HG03039 (cell line): ENCODE measurements at regions not wholly inside any gene's neighbourhood (a gene's known extent, or its start where the extent isn't known, plus 50 kb on each side); places are given as distances from the start of the nearest gene placed in this dataset.
"Not testable (repeated sequence)": the region's sequence is repeated elsewhere in the genome, so short reads cannot be mapped to it uniquely, and the experiment has no call there.

Experiments
- ATAC-seq: cut with Tn5 transposase; IDR thresholded peaks from one replicate; pipeline ENCODE4 v1.9.1; 2021; ENCODE audit warnings: mild to moderate bottlenecking, moderate library complexity; ENCODE audit not compliant: unreplicated experiment

DNA sequence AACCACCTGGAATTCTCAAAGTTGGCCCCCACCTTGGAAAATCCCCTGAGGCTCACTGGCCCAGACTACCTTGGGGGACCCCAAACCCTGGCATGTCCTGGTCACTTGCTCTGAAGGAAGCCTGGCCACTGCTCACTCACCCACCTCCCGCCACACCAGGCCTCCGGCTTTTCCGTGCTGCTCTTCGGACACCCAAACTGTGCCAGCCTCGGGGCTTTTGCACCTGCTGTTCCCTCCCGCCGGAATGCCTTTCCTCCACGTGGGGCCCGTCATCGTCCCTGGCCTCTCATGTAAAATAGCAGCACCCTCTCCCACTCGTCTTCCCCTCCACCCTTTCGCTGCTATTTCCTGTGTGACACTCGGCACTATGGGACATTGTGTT, 87.2 kb upstream of the NCOR2 start:
- no peak for ATAC-seq

DNA sequence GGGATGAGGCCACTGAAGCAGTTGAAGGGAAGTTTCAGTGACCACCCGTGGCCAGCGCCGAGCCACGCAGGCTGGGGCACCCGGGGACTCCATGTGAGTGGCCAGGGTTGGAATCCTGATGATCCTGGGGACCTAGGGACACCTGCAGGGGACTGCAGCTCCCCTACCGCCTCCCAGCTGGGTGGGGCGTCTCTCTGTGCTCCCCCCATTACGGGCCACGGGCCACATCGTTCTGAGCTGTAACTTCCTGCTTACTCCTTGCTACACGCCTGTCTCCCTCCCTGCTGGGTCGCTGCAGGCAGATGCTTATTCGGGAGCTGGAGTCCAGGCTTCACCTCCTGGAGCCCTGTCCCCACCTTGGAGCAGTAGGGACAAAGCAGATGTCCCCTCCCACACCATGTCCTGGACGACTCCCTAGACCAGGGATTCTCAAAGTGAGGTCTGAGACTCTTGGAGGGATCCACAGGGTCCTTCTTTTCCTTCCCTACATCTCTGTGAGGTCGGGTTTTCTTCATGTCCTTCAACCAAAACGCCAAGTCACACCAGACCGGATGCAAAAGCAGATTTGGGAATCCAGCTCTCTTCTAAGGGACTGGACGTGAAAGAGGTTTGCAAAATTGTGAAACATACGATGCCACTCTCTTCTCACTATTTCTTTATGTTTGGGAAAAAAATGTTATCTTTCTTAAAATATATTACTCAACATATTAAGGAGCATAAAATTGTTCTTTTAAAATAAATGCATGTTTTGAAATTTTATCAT, 85.9 kb upstream of the NCOR2 start:
- no peak for ATAC-seq

DNA sequence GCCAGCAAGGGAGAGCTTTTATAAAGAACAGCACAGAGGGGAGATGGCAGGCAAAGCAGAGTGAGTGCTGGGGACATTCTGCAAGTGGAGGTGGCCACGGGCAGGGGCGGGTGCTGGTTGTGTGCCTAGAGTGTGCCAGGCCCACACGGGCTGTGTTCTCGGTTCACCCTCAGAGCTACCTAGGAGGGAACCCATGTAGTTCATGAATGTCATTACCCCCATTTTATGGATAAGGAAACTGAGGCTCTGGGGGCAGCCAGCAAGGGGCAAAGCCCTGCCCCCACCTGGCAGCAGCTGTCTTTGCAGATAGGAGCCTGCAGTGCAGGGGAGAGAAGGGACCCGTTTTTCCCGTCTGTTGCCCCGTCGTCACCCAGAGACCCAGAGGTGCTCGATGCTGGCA, 85.2 kb upstream of the NCOR2 start:
- ATAC-seq: no peak

DNA sequence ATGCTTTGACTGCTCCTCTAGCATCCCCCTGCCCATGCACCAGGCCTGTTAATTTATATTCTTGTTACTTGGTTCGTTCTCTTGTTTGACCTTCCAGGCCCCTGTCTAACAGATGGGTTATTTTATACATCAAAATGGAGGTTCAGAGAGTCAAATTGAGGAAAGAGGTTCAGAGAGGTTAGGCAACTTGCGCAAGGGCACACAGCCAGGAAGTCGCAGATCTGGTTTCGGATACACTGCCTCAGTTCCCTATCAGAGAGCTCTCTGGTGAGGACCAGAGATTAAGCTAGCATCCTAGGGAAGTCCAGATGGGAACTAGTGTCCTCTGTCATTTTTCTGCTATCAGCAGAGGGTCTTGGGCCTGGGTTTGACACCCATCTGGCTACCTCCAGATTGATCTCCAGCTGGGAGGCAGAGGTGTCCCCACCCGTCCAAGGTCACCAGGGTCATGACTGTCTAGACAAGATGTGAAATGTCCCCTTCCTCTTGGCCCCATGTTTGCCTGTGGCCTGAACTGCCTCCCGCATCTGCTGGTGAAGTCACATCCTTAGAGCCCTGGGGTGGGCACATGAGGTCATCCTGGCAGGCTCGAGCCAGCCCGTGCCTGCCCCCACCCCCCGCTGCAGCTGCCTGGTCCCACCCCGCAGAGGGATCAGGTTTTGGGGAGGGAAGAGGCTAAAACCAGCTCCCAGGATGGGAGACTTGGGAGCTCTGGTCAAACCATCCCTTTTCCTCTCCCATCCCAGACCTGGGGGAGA, 84.3 kb upstream of the NCOR2 start:
- no peak for ATAC-seq

DNA sequence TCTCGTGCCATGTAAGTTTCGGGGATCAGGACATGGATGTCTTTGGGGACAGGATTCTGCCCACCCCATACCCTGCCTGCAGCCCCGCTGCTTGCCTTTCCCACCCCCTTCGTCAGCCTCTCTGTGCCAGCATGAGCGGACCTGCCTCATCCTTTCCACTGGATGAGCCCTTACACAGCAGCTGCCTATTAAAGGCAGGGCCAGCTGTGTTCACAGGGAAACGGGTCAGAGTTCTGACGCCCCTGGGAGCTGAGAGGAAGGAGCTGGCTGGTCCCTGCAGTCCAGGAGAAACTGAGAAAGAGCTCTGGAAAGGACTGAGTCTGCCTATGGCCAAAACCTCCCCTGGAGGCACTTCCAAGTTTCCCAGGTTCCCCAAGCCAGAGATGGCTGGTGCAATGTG, 83.5 kb upstream of the NCOR2 start:
- ATAC-seq: no peak

DNA sequence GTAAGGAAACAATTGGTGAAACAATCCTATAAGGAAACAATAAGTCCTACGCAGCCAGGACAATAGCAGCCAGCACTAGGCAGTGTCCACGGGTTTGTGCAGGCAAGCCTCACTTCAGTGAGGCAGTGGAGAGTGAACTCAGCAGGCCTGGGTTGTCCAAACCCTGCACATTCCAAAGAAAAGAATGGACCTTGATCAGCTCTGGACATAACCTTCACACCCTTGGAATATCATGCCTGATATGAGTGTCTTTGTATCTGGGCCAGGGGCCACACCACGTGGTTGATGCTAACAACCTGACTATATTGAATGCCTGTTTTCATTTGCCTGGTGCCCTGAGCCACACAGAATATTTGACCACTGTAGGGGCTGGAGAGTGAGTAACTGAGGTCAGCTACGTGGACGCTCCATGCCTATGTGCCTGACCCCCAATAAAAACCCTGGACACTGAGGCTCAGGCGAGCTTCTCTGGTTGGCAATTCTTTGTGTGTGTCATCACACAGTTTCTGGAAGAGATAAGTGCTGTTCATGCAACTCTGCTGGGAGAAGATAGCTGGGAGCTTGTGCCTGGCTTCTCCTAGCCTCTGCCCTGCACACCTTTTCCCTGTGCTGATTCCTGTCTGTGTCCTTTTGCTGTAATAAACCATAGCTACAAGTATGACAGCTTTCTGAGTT, 81.4 kb upstream of the NCOR2 start:
- no peak for ATAC-seq

DNA sequence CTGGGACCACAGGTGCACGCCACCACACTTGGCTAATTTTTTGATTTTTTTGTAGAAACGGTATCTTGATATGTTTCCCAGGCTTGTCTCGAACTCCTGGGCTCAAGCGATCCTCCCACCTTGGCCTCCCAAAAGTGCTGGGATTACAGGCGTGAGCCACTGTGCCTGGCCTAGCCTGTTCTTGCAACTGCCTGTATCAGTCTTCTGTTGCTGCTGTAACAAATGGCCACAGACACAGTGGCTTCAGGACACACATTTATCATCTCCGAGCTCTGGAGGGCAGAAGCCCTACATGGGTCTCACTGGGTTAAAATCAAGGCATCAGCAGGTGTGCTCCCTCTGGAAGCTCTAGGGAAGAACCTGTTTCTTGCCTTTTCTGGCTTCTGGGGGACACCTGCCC, 79.9 kb upstream of the NCOR2 start:
- ATAC-seq: no peak

DNA sequence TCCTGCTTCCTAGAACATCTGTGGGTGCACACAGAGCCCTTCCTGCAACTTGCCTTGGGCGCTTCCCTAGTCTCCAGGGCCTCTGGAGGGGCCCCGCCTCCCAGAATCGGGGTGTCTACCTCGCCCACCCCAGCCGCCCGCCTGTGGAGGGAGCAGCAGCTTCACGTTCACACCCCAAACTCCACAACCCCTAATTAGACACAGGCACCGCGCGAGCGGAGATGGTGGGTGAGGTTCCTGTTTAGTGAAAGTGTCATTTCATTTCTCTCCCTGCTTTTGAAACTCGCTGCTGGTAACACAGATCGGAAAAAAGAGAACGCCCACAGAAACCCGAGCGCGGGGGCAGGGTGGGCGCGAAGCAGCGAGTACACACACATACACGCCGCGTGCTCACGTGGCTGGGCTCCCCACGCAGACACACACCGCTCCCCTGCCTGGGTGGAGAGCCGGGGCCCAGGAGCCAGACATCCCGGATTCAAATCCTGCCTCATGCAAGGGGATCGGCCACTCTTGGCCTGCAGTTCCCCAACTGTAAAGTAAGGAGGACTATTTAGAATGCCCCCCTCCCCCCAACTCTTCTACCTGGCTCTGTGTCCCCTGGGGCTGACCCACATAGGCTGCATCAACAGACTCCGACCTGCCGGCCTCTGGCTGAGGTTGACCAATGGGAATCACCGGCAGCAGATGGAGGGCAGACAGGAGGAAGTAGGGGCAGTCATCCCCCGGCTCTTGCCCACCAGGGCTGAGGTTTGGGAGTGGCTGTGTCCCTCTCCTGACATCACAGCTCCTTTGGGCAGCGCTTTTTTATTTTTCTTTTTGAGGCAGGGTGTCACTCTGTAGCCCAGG, 79.2 kb upstream of the NCOR2 start:
- no peak for ATAC-seq

DNA sequence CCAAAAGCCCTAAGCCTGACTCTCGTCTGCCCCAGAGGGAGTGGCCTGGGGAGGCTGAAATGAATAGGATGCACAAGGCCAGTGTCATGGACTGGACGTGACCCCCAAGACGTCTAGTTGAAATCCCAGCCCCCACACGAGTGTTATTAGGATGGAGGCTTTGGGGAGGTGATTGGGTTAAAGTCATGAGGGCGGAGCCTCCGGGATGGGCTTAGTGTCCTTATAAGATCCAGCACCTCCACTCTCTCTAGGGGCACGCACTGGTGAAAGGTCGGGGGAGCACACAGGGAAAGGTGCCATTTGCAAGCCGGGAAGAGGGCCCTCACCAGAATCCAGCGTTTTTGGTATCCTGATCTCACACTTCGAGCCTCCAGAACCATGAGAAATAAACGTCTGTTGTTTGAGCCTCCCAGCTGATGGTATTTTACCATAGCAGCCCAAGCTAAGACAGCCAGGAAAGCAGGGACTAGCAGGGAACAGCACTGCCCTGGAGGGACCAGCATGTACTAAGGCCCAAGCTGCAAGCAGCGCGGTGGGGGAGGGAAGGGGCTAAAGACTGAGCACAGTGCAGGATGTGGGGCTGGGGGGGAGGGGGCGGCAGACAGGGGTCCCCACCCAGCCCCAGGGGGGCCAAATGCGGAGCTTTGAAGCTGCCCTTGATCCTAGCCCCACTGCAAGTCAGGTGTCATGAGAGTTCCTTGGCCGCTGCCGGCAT, 78.3 kb upstream of the NCOR2 start:
- no peak for ATAC-seq

DNA sequence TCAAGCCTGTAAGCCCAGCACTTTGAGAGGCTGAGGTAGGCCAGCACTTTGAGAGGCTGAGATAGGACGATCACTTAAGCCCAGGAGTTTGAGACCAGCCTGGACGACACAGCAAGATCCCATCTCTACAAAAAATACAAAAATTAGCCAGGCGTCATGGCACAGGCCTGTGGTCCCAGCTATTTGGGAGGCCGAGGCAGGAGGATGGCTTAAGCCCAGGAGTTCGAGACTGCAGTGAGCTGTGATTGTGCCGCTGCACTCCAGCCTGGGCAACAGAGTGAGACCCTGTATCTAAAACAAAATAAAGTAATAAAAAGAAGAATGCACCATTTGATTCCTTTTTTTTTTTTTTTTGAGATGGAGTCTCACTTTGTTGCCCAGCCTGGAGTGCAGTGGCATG, 76.4 kb upstream of the NCOR2 start:
- ATAC-seq: not testable (repeated sequence)

DNA sequence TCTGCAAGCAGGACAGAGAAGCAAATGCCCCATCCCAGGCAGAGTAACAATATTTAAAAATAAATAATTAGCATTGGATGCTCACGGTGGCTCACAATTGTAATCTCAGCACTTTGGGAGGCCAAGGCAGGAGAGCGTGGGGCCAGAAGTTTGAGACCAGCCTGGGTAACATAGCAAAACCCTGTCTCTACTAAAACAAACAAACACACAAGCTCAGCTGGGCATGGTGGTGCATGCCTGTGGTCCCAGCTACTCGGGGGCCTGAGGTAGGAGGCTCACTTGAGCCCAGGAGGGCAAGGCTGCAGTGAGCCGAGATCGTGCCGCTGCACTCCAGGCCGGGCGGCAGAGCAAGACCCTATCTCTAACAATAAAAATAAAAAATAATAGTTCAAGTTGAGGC, 74.7 kb upstream of the NCOR2 start:
- ATAC-seq: no peak

DNA sequence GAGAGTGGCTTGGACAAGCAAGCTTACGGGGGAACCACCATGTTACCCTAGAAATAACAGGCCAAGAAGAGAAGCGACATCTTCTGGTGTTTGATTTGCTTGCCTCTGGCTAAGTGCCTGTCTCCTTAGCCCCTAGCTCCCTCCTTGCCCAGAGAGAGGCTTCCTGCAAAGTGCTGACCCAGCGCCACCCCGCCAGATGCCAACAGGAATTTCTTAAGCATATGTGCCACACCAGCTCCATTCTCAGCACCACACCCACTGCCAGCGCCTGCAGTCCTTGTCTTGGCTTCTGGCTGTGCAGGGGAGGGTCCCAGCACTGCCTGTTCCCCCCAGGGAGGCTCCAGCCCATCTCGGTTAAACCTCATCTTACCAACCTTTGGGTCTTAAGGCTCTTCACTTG, 74.2 kb upstream of the NCOR2 start:
- ATAC-seq: no peak

DNA sequence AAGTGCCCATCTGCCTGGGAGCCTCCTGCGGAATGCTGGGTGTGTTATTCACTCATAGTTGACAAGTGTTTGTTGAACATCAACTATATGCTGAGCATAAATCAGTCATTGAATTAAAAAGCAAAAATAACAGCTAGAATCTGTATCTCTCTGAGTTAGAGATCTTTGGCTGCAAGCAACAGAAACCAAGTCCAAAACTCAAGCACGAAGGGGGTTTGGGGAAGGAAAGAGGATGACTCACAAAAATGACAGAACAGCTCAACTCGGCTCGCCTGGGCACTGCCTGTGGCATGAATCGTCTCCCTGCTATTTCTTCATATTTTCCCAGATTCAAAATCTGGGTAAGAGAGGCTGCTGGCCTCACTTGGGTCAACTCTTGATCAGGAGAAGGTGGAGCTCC, 72.6 kb upstream of the NCOR2 start:
- ATAC-seq: no peak

DNA sequence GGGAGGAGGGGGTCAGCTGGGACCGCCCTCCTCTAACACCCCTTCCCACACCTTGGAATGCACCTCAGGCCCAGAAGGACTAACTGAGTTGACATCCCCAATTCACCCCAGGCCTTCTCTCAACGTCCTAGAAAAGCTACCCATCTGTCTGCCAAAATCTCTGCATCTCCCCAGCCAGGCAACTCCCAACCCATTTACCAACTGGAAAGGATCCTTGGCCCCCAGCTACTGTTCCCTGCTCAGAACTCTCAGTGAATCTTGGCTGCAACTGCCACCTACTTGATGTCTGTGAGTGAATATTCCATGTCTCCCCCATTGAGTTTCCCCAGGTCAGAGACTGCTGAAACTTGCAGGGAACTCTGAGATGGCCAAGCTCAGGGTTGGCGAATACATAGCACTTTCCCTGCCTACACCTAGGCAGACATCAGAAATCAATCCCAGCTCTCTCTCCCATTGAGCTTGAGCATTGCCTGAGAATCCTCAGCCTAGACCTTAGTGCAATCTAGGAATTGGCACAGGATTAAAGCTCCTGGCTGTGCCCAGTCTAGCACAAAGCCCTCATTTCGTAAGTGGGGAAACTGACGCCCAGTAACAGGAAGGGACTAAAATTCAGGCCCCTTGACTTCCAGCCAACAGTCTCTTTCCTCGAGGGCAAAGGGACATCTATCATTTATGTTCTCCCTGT, 71.9 kb upstream of the NCOR2 start:
- no peak for ATAC-seq

DNA sequence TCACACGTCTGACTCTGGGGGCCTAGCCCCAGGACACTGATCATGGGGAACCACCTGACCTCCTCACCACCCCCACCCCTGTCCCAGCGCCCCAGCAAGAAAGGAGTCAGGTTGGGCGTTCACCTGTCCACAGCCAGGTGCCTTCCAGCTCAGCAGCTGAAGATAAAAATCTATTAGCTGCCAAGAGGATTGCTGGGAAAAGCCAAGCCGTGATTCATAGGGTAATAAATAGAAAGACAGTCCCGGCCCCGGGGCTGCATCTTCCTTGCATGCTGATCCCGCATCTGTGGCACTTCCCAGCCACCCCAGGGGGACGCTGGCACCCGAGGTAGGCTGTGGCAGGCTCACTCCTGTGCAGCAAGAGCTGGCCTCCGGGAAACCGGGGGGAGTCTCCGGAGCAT, 70.2 kb upstream of the NCOR2 start:
- no peak for ATAC-seq

DNA sequence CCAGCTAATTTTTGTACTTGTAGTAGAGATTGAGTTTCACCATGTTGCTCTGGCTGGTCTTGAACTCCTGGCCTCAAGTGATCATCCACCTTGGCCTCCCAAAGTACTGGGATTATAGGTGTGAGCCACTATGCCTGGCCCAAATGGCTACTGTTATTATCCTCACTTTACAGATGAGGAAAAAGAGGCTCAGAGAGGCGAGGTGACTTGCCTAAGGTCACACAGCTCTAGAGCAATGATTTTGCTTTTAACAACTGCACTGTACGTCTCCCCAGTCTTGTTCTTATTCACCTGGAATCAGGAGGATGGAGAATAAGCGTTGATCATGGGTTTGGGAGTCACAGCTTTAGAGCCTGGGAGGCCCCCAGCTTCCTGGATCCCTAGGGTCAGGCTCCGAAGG, 69.8 kb upstream of the NCOR2 start:
- ATAC-seq: no peak

DNA sequence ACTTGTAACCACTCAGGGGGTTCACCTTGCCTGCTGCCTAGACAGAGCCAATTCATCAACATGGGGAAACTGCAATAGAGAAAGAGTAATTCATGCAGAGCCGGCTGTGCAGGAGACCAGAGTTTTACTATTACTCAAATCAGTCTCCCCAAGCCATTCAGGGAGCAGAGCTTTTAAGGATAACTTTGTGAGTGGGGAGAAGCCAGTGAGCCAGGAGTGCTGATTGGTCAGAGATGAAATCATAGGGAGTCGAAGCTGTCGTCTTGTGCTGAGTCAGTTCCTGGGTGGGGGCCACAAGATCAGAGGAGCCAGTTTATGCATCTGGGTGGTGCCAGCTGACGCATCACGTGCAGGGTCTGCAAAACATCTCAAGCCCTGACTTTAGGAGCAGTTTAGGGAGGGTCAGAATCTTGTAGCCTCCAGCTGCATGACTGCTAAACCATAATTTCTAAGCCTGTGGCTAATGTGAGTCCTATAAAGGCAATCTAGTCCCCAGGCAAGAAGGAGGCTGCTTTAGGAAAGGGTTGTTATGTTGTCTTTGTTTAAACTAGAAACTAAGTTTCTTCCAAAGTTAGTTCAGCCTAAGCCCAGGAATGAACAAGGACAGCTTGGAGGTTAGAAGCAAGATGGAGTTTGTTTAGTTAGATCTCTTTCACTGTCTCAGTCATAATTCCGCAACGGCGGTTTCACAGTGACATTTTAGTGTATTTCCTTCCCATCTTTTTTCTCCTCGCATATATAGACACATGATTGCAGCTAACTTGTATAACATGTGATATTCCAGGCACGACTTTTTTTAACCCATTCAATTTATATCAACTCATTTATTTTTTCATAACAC, 68.9 kb upstream of the NCOR2 start:
- no peak for ATAC-seq

DNA sequence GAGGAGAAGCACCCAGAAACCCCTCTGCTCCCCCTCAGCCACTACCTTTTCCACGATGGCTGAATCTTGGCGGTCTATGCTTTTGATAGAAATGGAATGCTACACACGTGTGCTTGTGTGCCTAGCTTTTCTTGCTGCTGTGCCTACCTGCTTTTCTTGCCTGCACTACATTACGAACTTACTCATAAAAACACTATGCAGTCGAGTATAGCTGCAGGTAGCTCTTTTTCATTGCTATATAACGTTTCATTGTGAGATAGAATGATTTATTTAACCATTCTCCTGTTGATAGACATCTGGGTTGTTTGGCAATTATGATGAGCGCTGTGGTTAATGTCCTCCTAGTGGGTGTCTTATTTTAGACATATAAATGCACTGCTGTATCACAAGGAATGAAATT, 67.9 kb upstream of the NCOR2 start:
- ATAC-seq: no peak
